BJ (cell line): ENCODE measurements at regions not wholly inside any gene's neighbourhood (a gene's known extent, or its start where the extent isn't known, plus 50 kb on each side); places are given as distances from the start of the nearest gene placed in this dataset.
"Not testable (repeated sequence)": the region's sequence is repeated elsewhere in the genome, so short reads cannot be mapped to it uniquely, and the experiment has no call there.

Experiments used
- CTCF ChIA-PET: fragments of 350-600 bp; formaldehyde crosslinking; extraction: SDS; loops from one replicate; lab custom pipeline; 2021; ENCODE audit warnings: antibody characterized with exemption, inconsistent platforms; lab: Yijun Ruan, JAX
- POLR2A ChIA-PET: fragments of 300-600 bp; sonication (Branson Sonifier 250); formaldehyde crosslinking; extraction: SDS; loops from one replicate; lab custom pipeline; 2021; ENCODE audit warnings: antibody characterized with exemption; lab: Charles Lee
- DNase-seq: peaks from one replicate; pipeline ENCODE4 v3.0.0-alpha.2; 2011; ENCODE audit warnings: low read depth
- H3K27me3 ChIP-seq: 2 replicates; pipeline ENCODE4 v1.6.0; 2011; ENCODE audit warnings: low read length; ENCODE audit not compliant: control insufficient read depth, insufficient read depth
- H3K36me3 ChIP-seq: 2 replicates; pipeline ENCODE4 v1.5.1; 2011; ENCODE audit warnings: low read length; ENCODE audit not compliant: control insufficient read depth, insufficient read depth
- H3K4me3 ChIP-seq: 2 replicates; pipeline ENCODE4 v1.5.1; 2011; ENCODE audit warnings: low read depth, mild to moderate bottlenecking, control low read depth, low read length
- TF ChIP-seq, protein P1 (sequence below): IDR thresholded peaks from 2 replicates; pipeline ENCODE4 v1.5.1; 2011; ENCODE audit warnings: low read depth, mild to moderate bottlenecking, control low read depth, inconsistent platforms, low read length, moderate library complexity; ENCODE audit not compliant: insufficient read depth

DNA sequence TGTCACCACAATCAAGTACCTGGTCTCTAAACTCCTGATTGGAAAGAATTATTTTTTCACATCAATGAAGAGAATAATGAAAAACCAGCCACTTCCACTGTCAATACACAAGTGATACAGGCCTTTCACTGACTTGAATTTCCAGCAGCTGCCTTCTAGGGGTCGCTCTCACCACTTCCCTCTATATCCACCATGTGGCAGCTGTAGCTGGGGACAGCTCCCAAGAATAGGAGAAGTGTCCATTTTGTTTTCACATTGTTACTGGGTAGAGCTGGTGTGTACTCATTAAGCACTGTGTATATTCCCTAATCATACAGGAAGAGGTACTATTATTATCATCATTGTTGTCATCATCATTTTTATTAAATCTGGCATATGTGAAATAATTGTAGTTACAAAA, 438.4 kb upstream of the SPTLC3 start:
- no peak for DNase-seq
- Histone ChIP-seq H3K4me3 (no peak overlapping the region), H3K36me3 (no peaks in the 10 kb centered on the region), H3K27me3 (no peaks in the 10 kb centered on the region)
- TF ChIP-seq, protein P1, sequence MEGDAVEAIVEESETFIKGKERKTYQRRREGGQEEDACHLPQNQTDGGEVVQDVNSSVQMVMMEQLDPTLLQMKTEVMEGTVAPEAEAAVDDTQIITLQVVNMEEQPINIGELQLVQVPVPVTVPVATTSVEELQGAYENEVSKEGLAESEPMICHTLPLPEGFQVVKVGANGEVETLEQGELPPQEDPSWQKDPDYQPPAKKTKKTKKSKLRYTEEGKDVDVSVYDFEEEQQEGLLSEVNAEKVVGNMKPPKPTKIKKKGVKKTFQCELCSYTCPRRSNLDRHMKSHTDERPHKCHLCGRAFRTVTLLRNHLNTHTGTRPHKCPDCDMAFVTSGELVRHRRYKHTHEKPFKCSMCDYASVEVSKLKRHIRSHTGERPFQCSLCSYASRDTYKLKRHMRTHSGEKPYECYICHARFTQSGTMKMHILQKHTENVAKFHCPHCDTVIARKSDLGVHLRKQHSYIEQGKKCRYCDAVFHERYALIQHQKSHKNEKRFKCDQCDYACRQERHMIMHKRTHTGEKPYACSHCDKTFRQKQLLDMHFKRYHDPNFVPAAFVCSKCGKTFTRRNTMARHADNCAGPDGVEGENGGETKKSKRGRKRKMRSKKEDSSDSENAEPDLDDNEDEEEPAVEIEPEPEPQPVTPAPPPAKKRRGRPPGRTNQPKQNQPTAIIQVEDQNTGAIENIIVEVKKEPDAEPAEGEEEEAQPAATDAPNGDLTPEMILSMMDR = no peak
- POLR2A ChIA-PET = no interaction called here
- CTCF ChIA-PET = no interaction called here

DNA sequence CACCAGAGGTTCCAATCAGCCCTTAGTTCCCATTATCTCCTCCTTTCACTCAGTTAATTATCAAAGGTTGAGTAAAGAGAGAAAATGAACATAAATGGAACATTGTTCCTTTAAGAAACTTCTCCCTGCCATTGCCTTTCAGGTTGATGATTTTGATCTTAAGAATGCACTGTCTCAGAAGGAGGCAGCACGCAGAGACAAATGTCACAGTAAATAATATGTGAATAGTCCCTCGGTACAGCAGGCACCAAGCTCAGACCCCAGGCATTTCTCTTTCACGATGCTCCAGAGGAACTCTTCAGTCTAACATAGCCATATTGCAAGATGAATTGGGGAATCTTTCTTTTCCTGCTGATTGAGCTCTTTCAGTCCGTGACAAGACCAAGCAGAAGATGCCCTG, 435.3 kb upstream of the SPTLC3 start:
- POLR2A ChIA-PET = no interaction called here
- H3K4me3 ChIP-seq = no peak overlapping the region
- no peaks in the 10 kb centered on the region for H3K27me3 ChIP-seq
- TF ChIP-seq, protein P1 = no peak
- no peak for DNase-seq
- H3K36me3 ChIP-seq = no peaks in the 10 kb centered on the region
- CTCF ChIA-PET = no interaction called here

DNA sequence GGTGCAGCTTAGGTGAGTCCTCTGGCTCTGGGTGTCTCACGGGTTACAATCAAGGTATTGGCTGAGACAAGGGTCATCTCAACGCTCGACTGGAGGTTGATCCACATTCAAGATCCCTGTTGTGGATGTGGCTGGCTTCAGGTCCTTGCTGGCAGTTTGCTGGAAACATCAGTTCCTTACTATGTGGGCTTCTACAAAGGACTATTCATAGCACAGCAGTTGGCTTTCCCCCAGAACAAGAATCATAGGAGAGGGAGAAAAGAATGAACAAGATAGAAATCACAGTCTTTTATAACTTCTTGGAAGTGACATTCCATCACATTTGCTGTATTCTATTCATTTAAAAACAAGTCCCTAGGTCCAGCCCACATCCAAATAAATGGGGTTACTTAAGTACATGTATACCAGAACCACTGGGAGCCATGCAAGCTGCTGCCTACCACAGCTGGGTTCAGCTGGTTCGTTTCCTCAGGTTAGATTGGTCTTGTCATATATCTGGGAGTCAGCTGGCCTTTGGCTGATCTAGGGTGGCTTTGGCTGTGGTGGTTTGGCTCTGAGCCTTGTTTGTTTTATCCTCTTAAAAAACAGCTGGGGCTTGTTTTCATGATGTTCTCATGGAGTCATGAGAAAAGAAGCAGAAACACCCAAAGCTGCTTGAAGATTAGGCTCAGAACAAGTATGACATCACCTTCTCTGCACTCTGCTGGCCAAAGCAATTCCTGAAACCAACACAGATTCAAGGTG, 433.2 kb upstream of the SPTLC3 start:
- no peak for DNase-seq
- TF ChIP-seq, protein P1 = no peak
- Histone ChIP-seq H3K4me3 (no peak overlapping the region), H3K36me3 (no peaks in the 10 kb centered on the region), H3K27me3 (no peaks in the 10 kb centered on the region)
- ChIA-PET CTCF (no interaction called here), POLR2A (no interaction called here)

DNA sequence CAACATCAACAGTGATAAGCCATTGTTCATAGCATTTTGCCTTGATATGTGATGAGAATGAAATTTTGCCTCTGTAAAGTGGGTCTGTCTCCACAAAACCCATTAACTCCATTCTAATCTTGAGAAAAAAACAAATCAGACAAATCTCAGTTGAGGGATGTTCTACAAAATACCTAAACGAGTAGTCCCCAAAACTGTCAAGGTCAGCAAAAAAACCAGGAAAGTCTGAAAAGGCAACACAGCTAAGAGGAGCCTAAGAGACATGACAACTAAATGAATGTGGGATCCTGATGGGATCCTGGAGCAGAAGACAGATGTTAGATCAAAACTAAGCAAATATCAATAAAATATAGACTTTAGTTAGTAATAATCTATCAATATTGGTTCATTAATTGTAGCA, 431.6 kb upstream of the SPTLC3 start:
- Histone ChIP-seq H3K27me3 (no peaks in the 10 kb centered on the region), H3K36me3 (no peaks in the 10 kb centered on the region), H3K4me3 (no peak overlapping the region)
- TF ChIP-seq, protein P1 = no peak
- ChIA-PET CTCF (no interaction called here), POLR2A (no interaction called here)
- DNase-seq = no peak

DNA sequence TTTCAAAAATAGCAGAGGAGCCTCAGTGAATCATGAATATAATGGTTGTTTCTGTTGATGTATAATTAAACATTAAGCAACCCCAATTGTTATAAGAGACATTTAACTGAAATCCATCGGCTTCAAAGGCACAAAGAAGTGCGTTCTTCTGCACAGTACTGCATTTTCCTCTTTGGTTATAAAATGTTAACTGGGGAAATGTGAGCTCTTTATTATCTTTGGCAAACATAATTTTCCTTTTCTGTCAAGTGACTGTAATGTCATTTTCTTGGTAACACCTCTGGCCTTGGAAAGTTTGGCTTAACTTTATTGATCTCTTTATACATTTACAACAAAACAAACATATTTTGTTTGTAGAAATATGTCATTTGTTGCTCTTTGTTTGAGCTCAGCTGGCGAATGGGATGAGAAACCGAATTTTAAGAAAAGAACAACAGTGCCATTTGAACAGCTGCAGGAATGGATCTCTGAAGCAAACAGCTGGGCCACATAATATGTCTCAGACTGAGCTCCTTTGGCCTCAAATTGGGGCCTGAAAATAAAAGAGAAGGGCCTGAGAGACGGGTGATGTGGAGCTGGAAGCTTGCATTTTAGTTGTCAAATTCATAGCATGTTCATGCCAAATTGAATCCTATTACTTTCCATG, 427.0 kb upstream of the SPTLC3 start:
- CTCF ChIA-PET = no interaction called here
- Histone ChIP-seq H3K4me3 (no peak overlapping the region), H3K36me3 (no peaks in the 10 kb centered on the region), H3K27me3 (no peaks in the 10 kb centered on the region)
- DNase-seq = no peak
- POLR2A ChIA-PET = no interaction called here
- TF ChIP-seq, protein P1 = no peak

DNA sequence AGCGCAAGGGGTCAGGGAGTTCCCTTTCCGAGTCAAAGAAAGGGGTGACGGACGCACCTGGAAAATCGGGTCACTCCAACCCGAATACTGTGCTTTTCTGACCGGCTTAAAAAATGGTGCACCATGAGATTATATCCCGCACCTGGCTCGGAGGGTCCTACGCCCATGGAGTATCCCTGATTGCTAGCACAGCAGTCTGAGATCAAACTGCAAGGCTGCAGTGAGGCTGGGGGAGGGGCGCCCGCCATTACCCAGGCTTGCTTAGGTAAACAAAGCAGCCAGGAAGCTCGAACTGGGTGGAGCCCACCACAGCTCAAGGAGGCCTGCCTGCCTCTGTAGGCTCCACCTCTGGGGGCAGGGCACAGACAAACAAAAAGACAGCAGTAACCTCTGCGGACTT, 426.1 kb upstream of the SPTLC3 start:
- H3K4me3 ChIP-seq, H3K27me3 ChIP-seq, CTCF ChIA-PET, H3K36me3 ChIP-seq, POLR2A ChIA-PET, DNase-seq: not testable (repeated sequence)
